A549 (cell line): ENCODE measurements at regions not wholly inside any gene's neighbourhood (a gene's known extent, or its start where the extent isn't known, plus 50 kb on each side); places are given as distances from the start of the nearest gene placed in this dataset.
A peak's percentile ranks its signal among the peaks of the same experiment; 100 is the strongest.

Experiments used
- ATAC-seq, 2 experiments: fragments of 200-7000 bp in 1 of 2; fragments of >200 bp in 1 of 2; cut with Nextera tagmentation in 1 of 2; cut with Tn5 transposase in 1 of 2; 3 replicates each; pipeline versions ENCODE4 v1.8.0 to v1.9.1; 2018 to 2020; ENCODE audit warnings: mild to moderate bottlenecking in 1 of 2, moderate library complexity in 1 of 2
- CTCF ChIA-PET: fragments of 300-600 bp; sonication (Branson Sonifier 250); formaldehyde crosslinking; extraction: SDS; loops from one replicate; lab custom pipeline; 2021; ENCODE audit warnings: antibody characterized with exemption, inconsistent platforms; lab: Yijun Ruan, JAX
- POLR2A ChIA-PET: fragments of 350-600 bp; formaldehyde crosslinking; extraction: SDS; loops from one replicate; lab custom pipeline; 2021; ENCODE audit warnings: antibody characterized with exemption, inconsistent platforms; lab: Yijun Ruan, JAX
- DNase-seq, 2 experiments: peaks; one replicate each; pipeline versions ENCODE4 v3.0.0 to v3.0.0-alpha.2; 2011 to 2016; ENCODE audit warnings: low read depth in 1 of 2, low spot score in 1 of 2
- FAIRE-seq: peaks from 2 replicates; lab custom pipeline; 2011; peaks lifted over from hg19 to GRCh38; lab: Jason Lieb, UNC
- H3K27ac ChIP-seq, 2 experiments: fragments of >200 bp; sonication (Bioruptor Twin); formaldehyde crosslinking; 3 replicates each; pipeline ENCODE4 v1.5.1; 2016 to 2017
- H3K4me1 ChIP-seq: fragments of >200 bp; sonication (Bioruptor Twin); formaldehyde crosslinking; 3 replicates; pipeline ENCODE4 v1.6.1; 2016
- H3K4me2 ChIP-seq: fragments of >200 bp; sonication (Bioruptor Twin); formaldehyde crosslinking; 3 replicates; pipeline ENCODE4 v1.6.1; 2016
- H3K4me3 ChIP-seq: fragments of >200 bp; sonication (Bioruptor Twin); formaldehyde crosslinking; 3 replicates; pipeline ENCODE4 v1.5.1; 2016
- H3K9me3 ChIP-seq: fragments of >200 bp; sonication (Bioruptor Twin); formaldehyde crosslinking; 3 replicates; pipeline ENCODE4 v1.6.1; 2016
- CEBPB ChIP-seq, 2 experiments: fragments of >200 bp in 1 of 2; sonication (Bioruptor Twin) in 1 of 2; formaldehyde crosslinking in 1 of 2; IDR thresholded peaks; 2 replicates each; pipeline ENCODE4 v1.6.1; 2012 to 2016
- EHF ChIP-seq: fragments of 250-450 bp; sonication (Bioruptor Pico); IDR thresholded peaks from 2 replicates; pipeline ENCODE4 v1.5.0; 2020; ENCODE audit warnings: mild to moderate bottlenecking
- ESRRA ChIP-seq: fragments of 150-350 bp; IDR thresholded peaks from 2 replicates; pipeline ENCODE4 v1.6.1; 2014; ENCODE audit warnings: mild to moderate bottlenecking, low read length, borderline replicate concordance
- FOSB ChIP-seq: fragments of 250-450 bp; sonication (Bioruptor Pico); IDR thresholded peaks from 2 replicates; pipeline ENCODE4 v1.5.0; 2020; ENCODE audit warnings: mild to moderate bottlenecking, moderate library complexity
- GATA3 ChIP-seq: IDR thresholded peaks from 2 replicates; pipeline ENCODE4 v1.6.1; 2012; ENCODE audit warnings: borderline replicate concordance
- HDAC2 ChIP-seq: fragments of 200-600 bp; sonication (generic); IDR thresholded peaks from 2 replicates; pipeline ENCODE4 v1.6.1; 2016
- HOXB13 ChIP-seq: fragments of 250-450 bp; sonication (Bioruptor Pico); IDR thresholded peaks from 2 replicates; pipeline ENCODE4 v1.5.0; 2020; ENCODE audit warnings: low read depth, mild to moderate bottlenecking, moderate library complexity
- HOXB5 ChIP-seq: fragments of 250-450 bp; sonication (Bioruptor Pico); IDR thresholded peaks from 2 replicates; pipeline ENCODE4 v1.5.0; 2020; ENCODE audit warnings: mild to moderate bottlenecking, moderate library complexity
- JUN ChIP-seq, 2 experiments: fragments of >200 bp; sonication (Bioruptor Twin); formaldehyde crosslinking; IDR thresholded peaks; 2 replicates in 1 of 2; 3 replicates in 1 of 2; pipeline ENCODE4 v1.6.1; 2016 to 2017
- MAFK ChIP-seq: fragments of 450-650 bp; IDR thresholded peaks from 2 replicates; pipeline ENCODE4 v1.6.1; 2014; ENCODE audit not compliant: partially characterized antibody
- POLR2A ChIP-seq: IDR thresholded peaks from 2 replicates; pipeline ENCODE4 v1.6.1; 2012; ENCODE audit warnings: mild to moderate bottlenecking, low read length
- RAD21 ChIP-seq, 2 experiments: fragments of >200 bp in 1 of 2; sonication (Bioruptor Twin) in 1 of 2; formaldehyde crosslinking in 1 of 2; IDR thresholded peaks in 1 of 2; conservative IDR thresholded peaks in 1 of 2; 2 replicates in 1 of 2; 3 replicates in 1 of 2; pipeline ENCODE4 v1.6.1; 2012 to 2018; ENCODE audit warnings: inconsistent platforms in 1 of 2
- SREBF2 ChIP-seq: fragments of 450-650 bp; IDR thresholded peaks from 2 replicates; pipeline ENCODE4 v1.6.1; 2014; ENCODE audit warnings: mild to moderate bottlenecking, moderate library complexity
- ZFP36 ChIP-seq: fragments of 450-650 bp; IDR thresholded peaks from 2 replicates; pipeline ENCODE4 v1.6.1; 2014; ENCODE audit warnings: borderline replicate concordance; ENCODE audit not compliant: partially characterized antibody
- WGBS: methylation state at CpG from one replicate; pipeline ENCODE4 v1.1.6; 2017; ENCODE audit errors: missing lambda C conversion rate; 5-methylcytosine and 5-hydroxymethylcytosine counted together
- TF ChIP-seq, protein P1 (sequence below): fragments of >200 bp; sonication (Bioruptor Twin); formaldehyde crosslinking; IDR thresholded peaks from 3 replicates; pipeline ENCODE4 v1.5.1; 2016
- TF ChIP-seq, protein P2 (sequence below): fragments of 450-650 bp; IDR thresholded peaks from 2 replicates; pipeline ENCODE4 v1.6.1; 2014; ENCODE audit warnings: antibody characterized with exemption

DNA sequence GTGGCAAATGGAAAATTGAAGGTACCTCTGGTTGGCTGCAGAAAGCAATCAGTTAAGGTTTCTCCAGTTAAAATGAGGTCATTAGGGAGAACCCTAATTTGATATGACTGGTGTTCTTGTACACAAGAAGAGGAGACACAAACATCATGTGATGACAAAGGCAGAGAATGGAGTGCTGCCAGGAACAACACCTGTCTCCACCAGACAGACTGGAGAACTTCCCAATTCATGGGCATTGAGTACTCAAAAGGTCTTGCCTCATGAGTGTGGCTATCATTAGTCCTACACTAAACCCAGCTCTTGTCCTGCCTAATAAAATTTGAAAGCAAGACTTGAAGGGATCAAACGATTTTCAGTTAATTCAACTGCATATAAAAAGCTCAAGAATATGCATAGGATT, 152.6 kb downstream of the PTPN20 start:
- Histone ChIP-seq H3K4me2 (no peak overlapping the region), H3K4me1 (no peaks in the 10 kb centered on the region), H3K9me3 (no peaks in the 10 kb centered on the region), H3K27ac (no peak overlapping the region), H3K4me3 (no peak overlapping the region)
- ATAC-seq (no peak), FAIRE-seq (no peak), DNase-seq (no peak)
- POLR2A ChIA-PET = no interaction called here
- TF ChIP-seq RAD21 (conservative IDR thresholded peaks at IDR 0.05 in 1 of 2, IDR thresholded peaks at IDR 0.05 in 1 of 2) = no peak
- CTCF ChIA-PET = interaction anchor here (1.4 kb wide), 1 partner anchor 16 kb away, joined by 6 read pairs; no protein-coding TSS in a partner anchor
- 0% methylated on average over 1 of the region's 1 CpG for WGBS

DNA sequence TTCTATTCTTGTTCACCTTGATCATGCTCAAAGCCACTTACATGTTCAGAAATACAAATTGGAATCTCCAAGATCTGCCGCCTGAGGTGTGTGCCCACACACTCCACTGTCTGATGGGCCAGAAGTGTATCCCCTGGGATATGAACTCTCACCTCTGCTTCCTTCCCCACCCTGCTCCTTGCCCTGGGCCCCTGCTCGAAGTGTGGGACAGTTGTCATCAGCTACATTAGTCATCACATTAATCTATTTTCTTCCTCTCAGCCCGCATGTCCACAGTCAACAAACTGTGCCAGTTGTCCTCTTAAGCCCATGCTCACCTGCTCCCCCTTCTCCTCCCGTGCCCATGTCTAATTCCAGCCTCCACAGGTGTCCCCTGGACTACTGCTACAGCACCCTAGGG, 154.7 kb downstream of the PTPN20 start:
- CTCF ChIA-PET = no interaction called here
- H3K4me3 ChIP-seq = no peak overlapping the region
- ATAC-seq = no peak
- H3K4me1 ChIP-seq = no peaks in the 10 kb centered on the region
- 13% methylated on average over 4 of the region's 4 CpGs for WGBS
- TF ChIP-seq FOSB (CRISPR knock-in tag) (no peak), HOXB13 (no peak)
- no peak for DNase-seq
- no peaks in the 10 kb centered on the region for H3K9me3 ChIP-seq
- POLR2A ChIA-PET = no interaction called here
- no peak for FAIRE-seq
- no peak overlapping the region for H3K4me2 ChIP-seq
- H3K27ac ChIP-seq = no peak overlapping the region

DNA sequence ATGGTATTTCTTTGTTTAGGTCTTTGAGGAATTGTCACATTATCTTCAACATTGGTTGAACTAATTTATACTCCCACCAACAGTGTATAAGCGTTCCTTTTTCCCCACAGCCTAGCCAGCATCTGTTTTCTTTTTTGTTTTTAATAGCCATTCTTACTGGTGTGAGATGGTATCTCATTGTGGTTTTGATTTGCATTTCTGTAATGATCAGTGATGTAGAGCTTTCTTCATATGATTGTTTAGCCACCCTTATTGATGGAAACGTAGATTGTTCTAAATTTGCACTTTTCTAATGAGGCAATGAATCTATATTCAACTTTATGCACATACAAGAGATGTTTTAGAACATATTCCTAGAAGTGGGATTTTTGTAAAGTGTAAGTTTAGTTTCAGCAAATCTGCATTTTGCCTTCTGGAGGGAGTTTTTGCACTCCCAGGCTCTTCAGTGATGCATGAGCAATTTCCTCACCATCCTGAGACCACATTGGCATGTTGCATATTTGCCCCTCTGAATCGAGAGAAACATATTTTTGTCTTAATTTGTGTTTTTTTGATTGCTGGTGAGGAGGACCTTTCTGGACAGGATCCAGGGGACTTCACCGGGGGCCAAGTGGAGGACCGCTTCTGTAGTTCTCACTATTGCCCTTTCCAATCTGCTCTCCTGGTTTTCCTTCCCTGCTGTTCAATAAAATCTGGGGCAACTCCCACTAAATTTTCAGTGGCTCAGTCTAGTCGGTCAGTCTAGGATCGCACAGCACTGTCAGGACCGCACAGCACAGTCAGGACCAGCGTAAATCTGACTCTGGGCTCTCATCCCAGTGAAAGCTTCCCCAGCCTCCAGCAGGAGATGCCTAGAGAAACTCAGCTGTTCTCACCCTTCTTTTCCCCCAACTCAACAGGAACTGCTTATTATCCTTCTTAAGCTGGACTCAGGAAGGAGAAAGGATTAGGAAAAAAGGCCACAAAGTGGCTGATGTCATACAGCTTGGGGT, 157.0 kb downstream of the PTPN20 start:
- Histone ChIP-seq H3K27ac (no peak overlapping the region), H3K4me3 (no peak overlapping the region), H3K4me1 (no peaks in the 10 kb centered on the region), H3K9me3 (no peaks in the 10 kb centered on the region), H3K4me2 (no peak overlapping the region)
- no peak for DNase-seq
- ChIA-PET CTCF (interaction anchor here (1.4 kb wide), 1 partner anchor 20 kb away, joined by 4 read pairs; no protein-coding TSS in a partner anchor), POLR2A (no interaction called here)
- FAIRE-seq = no peak
- WGBS = 47% methylated on average over 9 of the region's 9 CpGs
- no peak for ATAC-seq
- TF ChIP-seq ESRRA (no peak), ZFP36 (no peak), HOXB5 (CRISPR knock-in tag) (no peak), SREBF2 (no peak), HDAC2 (no peak), GATA3 (no peak), HOXB13 (no peak), RAD21 (conservative IDR thresholded peaks at IDR 0.05 in 1 of 2, IDR thresholded peaks at IDR 0.05 in 1 of 2) (no peak), POLR2A (no peak), JUN (IDR thresholded peaks at IDR 0.05) (no peak), EHF (no peak), MAFK (no peak), CEBPB (IDR thresholded peaks at IDR 0.05) (no peak)
- TF ChIP-seq, protein P1, sequence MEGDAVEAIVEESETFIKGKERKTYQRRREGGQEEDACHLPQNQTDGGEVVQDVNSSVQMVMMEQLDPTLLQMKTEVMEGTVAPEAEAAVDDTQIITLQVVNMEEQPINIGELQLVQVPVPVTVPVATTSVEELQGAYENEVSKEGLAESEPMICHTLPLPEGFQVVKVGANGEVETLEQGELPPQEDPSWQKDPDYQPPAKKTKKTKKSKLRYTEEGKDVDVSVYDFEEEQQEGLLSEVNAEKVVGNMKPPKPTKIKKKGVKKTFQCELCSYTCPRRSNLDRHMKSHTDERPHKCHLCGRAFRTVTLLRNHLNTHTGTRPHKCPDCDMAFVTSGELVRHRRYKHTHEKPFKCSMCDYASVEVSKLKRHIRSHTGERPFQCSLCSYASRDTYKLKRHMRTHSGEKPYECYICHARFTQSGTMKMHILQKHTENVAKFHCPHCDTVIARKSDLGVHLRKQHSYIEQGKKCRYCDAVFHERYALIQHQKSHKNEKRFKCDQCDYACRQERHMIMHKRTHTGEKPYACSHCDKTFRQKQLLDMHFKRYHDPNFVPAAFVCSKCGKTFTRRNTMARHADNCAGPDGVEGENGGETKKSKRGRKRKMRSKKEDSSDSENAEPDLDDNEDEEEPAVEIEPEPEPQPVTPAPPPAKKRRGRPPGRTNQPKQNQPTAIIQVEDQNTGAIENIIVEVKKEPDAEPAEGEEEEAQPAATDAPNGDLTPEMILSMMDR = no peak
- TF ChIP-seq, protein P2, sequence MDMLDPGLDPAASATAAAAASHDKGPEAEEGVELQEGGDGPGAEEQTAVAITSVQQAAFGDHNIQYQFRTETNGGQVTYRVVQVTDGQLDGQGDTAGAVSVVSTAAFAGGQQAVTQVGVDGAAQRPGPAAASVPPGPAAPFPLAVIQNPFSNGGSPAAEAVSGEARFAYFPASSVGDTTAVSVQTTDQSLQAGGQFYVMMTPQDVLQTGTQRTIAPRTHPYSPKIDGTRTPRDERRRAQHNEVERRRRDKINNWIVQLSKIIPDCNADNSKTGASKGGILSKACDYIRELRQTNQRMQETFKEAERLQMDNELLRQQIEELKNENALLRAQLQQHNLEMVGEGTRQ = no peak

DNA sequence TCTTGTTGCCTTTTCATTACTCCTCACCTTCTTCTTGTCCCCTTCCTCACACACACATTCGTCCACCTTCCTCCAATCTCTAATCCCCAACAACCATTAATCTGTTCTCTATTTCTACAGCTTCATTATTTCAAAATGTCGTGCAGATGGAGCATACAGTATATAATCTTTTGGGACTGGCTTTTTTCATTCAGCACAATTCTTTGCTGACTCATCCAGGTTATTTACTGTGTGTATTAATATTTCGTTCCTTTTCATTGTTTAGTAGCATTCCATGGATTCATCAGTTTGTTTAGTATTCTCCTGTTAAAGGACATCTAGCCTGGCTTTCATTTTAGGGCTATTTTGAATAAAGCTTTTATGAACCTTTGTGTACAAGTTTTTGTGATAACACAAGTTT, 159.3 kb downstream of the PTPN20 start:
- TF ChIP-seq MAFK (peak; percentile 20), POLR2A (no peak)
- Histone ChIP-seq H3K4me1 (no peaks in the 10 kb centered on the region), H3K4me2 (no peak overlapping the region), H3K4me3 (no peak overlapping the region), H3K27ac (no peak overlapping the region), H3K9me3 (no peaks in the 10 kb centered on the region)
- CTCF ChIA-PET = interaction anchor here (0.9 to 2.8 kb wide), 4 partner anchors 11 to 242 kb away, joined by 3 to 8 read pairs (median 5); no protein-coding TSS in a partner anchor
- no peak for FAIRE-seq
- no peak for DNase-seq
- 11% methylated on average over 3 of the region's 3 CpGs for WGBS
- POLR2A ChIA-PET = no interaction called here
- no peak for ATAC-seq
